ENCODE measurements at regions not wholly inside any gene's neighbourhood (a gene's known extent, or its start where the extent isn't known, plus 50 kb on each side); places are given as distances from the start of the nearest gene placed in this dataset.

DNA sequence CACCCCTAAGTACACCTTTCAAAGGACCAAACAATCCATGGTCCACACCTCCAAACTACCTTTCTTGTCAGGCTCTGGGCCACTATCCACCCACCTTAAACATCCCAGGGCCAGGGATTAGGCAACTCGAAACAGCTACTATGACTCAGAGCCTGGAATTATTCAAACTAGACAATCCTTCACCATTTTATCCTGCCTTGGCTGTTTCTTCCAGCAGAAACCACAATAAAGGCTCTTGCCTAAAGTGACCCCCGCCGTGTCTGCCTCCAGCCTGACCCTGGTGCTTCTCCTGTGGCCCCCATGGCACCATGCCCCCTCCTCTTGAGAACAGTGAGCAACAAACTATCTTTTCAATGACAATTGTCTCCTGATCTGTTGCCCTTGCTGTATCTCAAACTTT is 195.5 kb downstream of the EPM2A start:
- TF ChIP-seq, protein P1, sequence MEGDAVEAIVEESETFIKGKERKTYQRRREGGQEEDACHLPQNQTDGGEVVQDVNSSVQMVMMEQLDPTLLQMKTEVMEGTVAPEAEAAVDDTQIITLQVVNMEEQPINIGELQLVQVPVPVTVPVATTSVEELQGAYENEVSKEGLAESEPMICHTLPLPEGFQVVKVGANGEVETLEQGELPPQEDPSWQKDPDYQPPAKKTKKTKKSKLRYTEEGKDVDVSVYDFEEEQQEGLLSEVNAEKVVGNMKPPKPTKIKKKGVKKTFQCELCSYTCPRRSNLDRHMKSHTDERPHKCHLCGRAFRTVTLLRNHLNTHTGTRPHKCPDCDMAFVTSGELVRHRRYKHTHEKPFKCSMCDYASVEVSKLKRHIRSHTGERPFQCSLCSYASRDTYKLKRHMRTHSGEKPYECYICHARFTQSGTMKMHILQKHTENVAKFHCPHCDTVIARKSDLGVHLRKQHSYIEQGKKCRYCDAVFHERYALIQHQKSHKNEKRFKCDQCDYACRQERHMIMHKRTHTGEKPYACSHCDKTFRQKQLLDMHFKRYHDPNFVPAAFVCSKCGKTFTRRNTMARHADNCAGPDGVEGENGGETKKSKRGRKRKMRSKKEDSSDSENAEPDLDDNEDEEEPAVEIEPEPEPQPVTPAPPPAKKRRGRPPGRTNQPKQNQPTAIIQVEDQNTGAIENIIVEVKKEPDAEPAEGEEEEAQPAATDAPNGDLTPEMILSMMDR (IDR thresholded peaks at IDR 0.05; ENCODE audit: low read length): no peak
- TF ChIP-seq EZH2phosphoT487 (IDR thresholded peaks at IDR 0.05; ENCODE audit: low read length): no peak
- no peak for TF ChIP-seq EZH2 (optimal IDR thresholded peaks at IDR 0.05; ENCODE audit: low read depth, low read length)
